Thymus (tissue), 11 donors: ENCODE measurements at regions not wholly inside any gene's neighbourhood (a gene's known extent, or its start where the extent isn't known, plus 50 kb on each side); places are given as distances from the start of the nearest gene placed in this dataset.
"Not testable (repeated sequence)": the region's sequence is repeated elsewhere in the genome, so short reads cannot be mapped to it uniquely, and the experiment has no call there.

ENCODE experiments used
- DNase-seq, 9 donors: peaks; one replicate each; pipeline ENCODE4 v3.0.0-alpha.2; 2013; ENCODE audit warnings: low spot score in 9 of 9, low read depth in 6 of 9, missing footprints in 1 of 9
- H3K27ac ChIP-seq, 2 donors: one replicate each; pipeline ENCODE4 v1.5.1; 2013; ENCODE audit warnings: control low read depth in 1 of 2, low read depth in 1 of 2, low read length in 1 of 2, mild to moderate bottlenecking in 1 of 2, moderate library complexity in 1 of 2
- H3K27me3 ChIP-seq, 2 donors: one replicate each; pipeline ENCODE4 v1.5.1; 2013; ENCODE audit warnings: low read length in 1 of 2; ENCODE audit not compliant: control insufficient read depth in 2 of 2, insufficient read depth in 1 of 2
- H3K36me3 ChIP-seq, 2 donors: one replicate each; pipeline ENCODE4 v1.5.1; 2013; ENCODE audit warnings: low read length in 1 of 2, mild to moderate bottlenecking in 1 of 2, moderate library complexity in 1 of 2; ENCODE audit not compliant: control insufficient read depth in 2 of 2, insufficient read depth in 2 of 2
- H3K4me1 ChIP-seq, 2 donors: one replicate each; pipeline ENCODE4 v1.5.1; 2013; ENCODE audit warnings: low read length in 2 of 2; ENCODE audit not compliant: control insufficient read depth in 2 of 2, insufficient read depth in 2 of 2
- H3K4me3 ChIP-seq, 2 donors: one replicate each; pipeline ENCODE4 v1.5.1; 2013; ENCODE audit warnings: low read length in 2 of 2, control low read depth in 1 of 2, mild to moderate bottlenecking in 1 of 2
- H3K9me3 ChIP-seq, 2 donors: one replicate each; pipeline ENCODE4 v1.5.1; 2013; ENCODE audit warnings: low read length in 1 of 2, mild to moderate bottlenecking in 1 of 2; ENCODE audit not compliant: control insufficient read depth in 2 of 2, insufficient read depth in 1 of 2
- WGBS: extraction: QIAGEN DNeasy Blood & Tissue Kit; methylation state at CpG from one replicate; pipeline ENCODE4 v1.1.7; 2013; 5-methylcytosine and 5-hydroxymethylcytosine counted together
- donor health status: healthy.

- H3K9me3 ChIP-seq, result no peaks in the 10 kb centered on the region
- WGBS, result 96% methylated on average over 6 of the region's 6 CpGs
- no peak overlapping the region for H3K27ac ChIP-seq
- no peak overlapping the region for H3K4me3 ChIP-seq
- no peak for DNase-seq
- H3K36me3 ChIP-seq, result no peaks in the 10 kb centered on the region
- peaks cover 0 to 4% of the 10 kb centered on the region in 2 donors for H3K27me3 ChIP-seq
- H3K4me1 ChIP-seq, result no peaks in the 10 kb centered on the region
Observed at GRCh38 chr10:33859319-33860022, 525.0 kb upstream of the NRP1 start.

- Histone ChIP-seq H3K27ac (no peak overlapping the region), H3K4me1 (no peaks in the 10 kb centered on the region), H3K27me3 (peaks cover 0 to 4% of the 10 kb centered on the region in 2 donors), H3K9me3 (peaks cover 0 to 3% of the 10 kb centered on the region in 2 donors), H3K36me3 (no peaks in the 10 kb centered on the region), H3K4me3 (no peak overlapping the region)
- WGBS, result 32% methylated on average over 4 of the region's 4 CpGs
- no peak for DNase-seq
Observed at GRCh38 chr10:33858326-33858725, 523.9 kb upstream of the NRP1 start.

GRCh38 chr10:33853221-33853620 lies 518.8 kb upstream of the NRP1 start:
- H3K27me3 ChIP-seq, H3K4me3 ChIP-seq, H3K4me1 ChIP-seq, H3K27ac ChIP-seq, DNase-seq, H3K9me3 ChIP-seq, H3K36me3 ChIP-seq: not testable (repeated sequence)
- 94% methylated on average over 7 of the region's 7 CpGs for WGBS

- Histone ChIP-seq H3K4me1 (no peaks in the 10 kb centered on the region), H3K36me3 (no peaks in the 10 kb centered on the region), H3K27ac (no peak overlapping the region), H3K27me3 (no peaks in the 10 kb centered on the region), H3K9me3 (no peaks in the 10 kb centered on the region), H3K4me3 (no peak overlapping the region)
- DNase-seq, result no peak
- WGBS, result 94% methylated on average over 3 of the region's 3 CpGs
Observed at GRCh38 chr10:33843379-33843778, 508.9 kb upstream of the NRP1 start.

GRCh38 chr10:33841678-33842077 lies 507.2 kb upstream of the NRP1 start:
- no peak for DNase-seq
- H3K27ac ChIP-seq, result no peak overlapping the region
- H3K36me3 ChIP-seq, result no peaks in the 10 kb centered on the region
- no peaks in the 10 kb centered on the region for H3K9me3 ChIP-seq
- no peak overlapping the region for H3K4me3 ChIP-seq
- WGBS, result 96% methylated on average over 2 of the region's 2 CpGs
- H3K4me1 ChIP-seq, result no peaks in the 10 kb centered on the region
- no peaks in the 10 kb centered on the region for H3K27me3 ChIP-seq

- no peaks in the 10 kb centered on the region for H3K4me1 ChIP-seq
- WGBS, result 83% methylated on average over 3 of the region's 3 CpGs
- no peaks in the 10 kb centered on the region for H3K9me3 ChIP-seq
- no peak overlapping the region for H3K27ac ChIP-seq
- H3K36me3 ChIP-seq, result no peaks in the 10 kb centered on the region
- no peak for DNase-seq
- no peaks in the 10 kb centered on the region for H3K27me3 ChIP-seq
- no peak overlapping the region for H3K4me3 ChIP-seq
Observed at GRCh38 chr10:33838731-33839130, 504.3 kb upstream of the NRP1 start.

GRCh38 chr10:33837736-33838135 lies 503.3 kb upstream of the NRP1 start:
- Histone ChIP-seq H3K4me1 (no peaks in the 10 kb centered on the region), H3K4me3 (no peak overlapping the region), H3K36me3 (no peaks in the 10 kb centered on the region), H3K27me3 (no peaks in the 10 kb centered on the region), H3K27ac (no peak overlapping the region), H3K9me3 (no peaks in the 10 kb centered on the region)
- DNase-seq, result no peak
- 87% methylated on average over 6 of the region's 6 CpGs for WGBS

GRCh38 chr10:33835556-33835955 lies 501.1 kb upstream of the NRP1 start:
- 84% methylated on average over 1 of the region's 1 CpG for WGBS
- Histone ChIP-seq H3K27me3 (no peaks in the 10 kb centered on the region), H3K9me3 (no peaks in the 10 kb centered on the region), H3K4me3 (no peak overlapping the region), H3K36me3 (no peaks in the 10 kb centered on the region), H3K27ac (no peak overlapping the region), H3K4me1 (no peaks in the 10 kb centered on the region)
- DNase-seq, result no peak

- no peak overlapping the region for H3K27ac ChIP-seq
- no peak overlapping the region for H3K4me3 ChIP-seq
- no peaks in the 10 kb centered on the region for H3K4me1 ChIP-seq
- no peak for DNase-seq
- WGBS, result 93% methylated on average over 5 of the region's 5 CpGs
- H3K9me3 ChIP-seq, result no peaks in the 10 kb centered on the region
- H3K36me3 ChIP-seq, result no peaks in the 10 kb centered on the region
- H3K27me3 ChIP-seq, result no peaks in the 10 kb centered on the region
Observed at GRCh38 chr10:33833566-33833965, 499.1 kb upstream of the NRP1 start.
